Mesendoderm (in vitro differentiated cells): ENCODE measurements at regions not wholly inside any gene's neighbourhood (a gene's known extent, or its start where the extent isn't known, plus 50 kb on each side); places are given as distances from the start of the nearest gene placed in this dataset.
A peak's percentile ranks its signal among the peaks of the same experiment; 100 is the strongest.
"Not testable (repeated sequence)": the region's sequence is repeated elsewhere in the genome, so short reads cannot be mapped to it uniquely, and the experiment has no call there.

Source experiments
- DNase-seq: peaks from one replicate; pipeline ENCODE4 v3.0.0; 2013
- H2AK5ac ChIP-seq: 2 replicates; pipeline ENCODE4 v1.6.1; 2013; ENCODE audit warnings: low read length, inconsistent platforms
- H2BK120ac ChIP-seq: 2 replicates; pipeline ENCODE4 v1.6.1; 2013; ENCODE audit warnings: low read depth, mild to moderate bottlenecking, low read length, moderate library complexity, mixed read lengths
- H2BK15ac ChIP-seq: replicated peaks from 2 replicates; pipeline ENCODE4 v1.6.1; 2013; ENCODE audit warnings: low read depth, mild to moderate bottlenecking, moderate library complexity
- H2BK5ac ChIP-seq: 2 replicates; pipeline ENCODE4 v1.6.1; 2013; ENCODE audit warnings: low read length, inconsistent platforms
- H3K18ac ChIP-seq: 2 replicates; pipeline ENCODE4 v1.6.1; 2013; ENCODE audit warnings: mild to moderate bottlenecking, low read length, mixed read lengths
- H3K23ac ChIP-seq: one replicate; pipeline ENCODE4 v1.6.1; 2013; ENCODE audit warnings: low read length
- H3K27ac ChIP-seq: 2 replicates; pipeline ENCODE4 v1.5.1; 2013; ENCODE audit warnings: low read depth, mild to moderate bottlenecking, inconsistent platforms, low read length, moderate library complexity
- H3K27me3 ChIP-seq: 2 replicates; pipeline ENCODE4 v1.6.1; 2013; ENCODE audit warnings: low read length, control low read depth, mild to moderate bottlenecking, inconsistent platforms; ENCODE audit not compliant: insufficient read depth, poor library complexity
- H3K36me3 ChIP-seq: 2 replicates; pipeline ENCODE4 v1.6.1; 2013; ENCODE audit warnings: low read length, inconsistent platforms; ENCODE audit not compliant: control insufficient read depth, insufficient read depth
- H3K4ac ChIP-seq: one replicate; pipeline ENCODE4 v1.6.1; 2013; ENCODE audit warnings: low read depth, mild to moderate bottlenecking, low read length, moderate library complexity
- H3K4me1 ChIP-seq: 2 replicates; pipeline ENCODE4 v1.6.1; 2013; ENCODE audit warnings: low read depth, low read length, inconsistent platforms; ENCODE audit not compliant: control insufficient read depth
- H3K4me2 ChIP-seq: 2 replicates; pipeline ENCODE4 v1.6.1; 2013; ENCODE audit warnings: low read length
- H3K4me3 ChIP-seq: 2 replicates; pipeline ENCODE4 v1.5.1; 2013; ENCODE audit warnings: mild to moderate bottlenecking, low read length
- H3K56ac ChIP-seq: one replicate; pipeline ENCODE4 v1.6.1; 2013; ENCODE audit warnings: low read length
- H3K79me1 ChIP-seq: 2 replicates; pipeline ENCODE4 v1.6.1; 2013; ENCODE audit warnings: low read length, inconsistent platforms
- H3K79me2 ChIP-seq: 2 replicates; pipeline ENCODE4 v1.6.1; 2013; ENCODE audit warnings: mild to moderate bottlenecking, low read length; ENCODE audit not compliant: control insufficient read depth, insufficient read depth
- H3K9ac ChIP-seq: 2 replicates; pipeline ENCODE4 v1.6.1; 2013; ENCODE audit warnings: low read length, inconsistent platforms
- H4K5ac ChIP-seq: one replicate; pipeline ENCODE4 v1.6.1; 2013; ENCODE audit warnings: low read length
- H4K8ac ChIP-seq: one replicate; pipeline ENCODE4 v1.6.1; 2013; ENCODE audit warnings: low read depth, mild to moderate bottlenecking, control low read depth, low read length, moderate library complexity
- WGBS: extraction: QIAGEN DNeasy Blood & Tissue Kit; methylation state at CpG from one replicate; pipeline ENCODE4 v1.1.7; 2013; ENCODE audit warnings: low lambda C conversion rate, missing lambda C conversion rate; ENCODE audit not compliant: insufficient coverage; ENCODE audit errors: extremely low coverage; 5-methylcytosine and 5-hydroxymethylcytosine counted together

DNA sequence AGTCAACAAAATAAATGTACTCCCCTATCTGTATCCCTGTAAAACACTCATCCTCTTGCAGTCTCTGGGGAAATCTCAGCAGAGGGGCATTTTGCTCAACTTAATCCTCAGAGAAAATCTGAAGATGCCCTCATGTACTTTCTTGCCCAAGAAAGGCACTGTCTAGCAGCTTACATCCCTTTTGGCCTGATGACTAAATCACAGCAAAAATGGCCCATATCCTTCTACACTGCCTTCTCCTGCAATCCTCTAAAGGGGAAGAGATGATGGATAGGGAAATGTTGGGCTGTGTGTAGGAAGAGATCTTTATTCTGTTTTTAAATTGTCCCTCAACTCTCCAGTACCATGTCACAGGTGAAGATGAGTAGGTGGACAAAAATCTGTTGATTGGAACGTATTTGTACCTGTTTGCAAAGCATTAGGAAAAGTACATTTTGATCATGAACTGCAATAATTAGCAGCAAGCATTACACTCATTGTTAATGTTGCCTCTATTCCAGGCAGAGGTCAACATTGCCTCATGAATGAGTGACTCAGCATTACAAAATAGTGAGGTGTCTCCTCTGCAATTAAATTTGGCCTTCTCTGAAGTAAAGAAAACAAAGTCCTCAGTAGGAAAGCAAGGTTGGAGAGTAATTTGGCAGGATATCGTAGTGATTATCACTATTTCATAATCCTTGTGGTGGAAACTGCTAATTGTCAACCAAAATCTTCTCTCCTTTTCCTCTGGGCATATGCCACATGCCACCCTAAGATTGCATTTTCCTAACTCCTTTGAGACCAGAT lies 172.4 kb upstream of the CAND1 start:
- H2BK120ac ChIP-seq, result no peak overlapping the region
- no CpG with 5 or more reads among the region's 2 CpGs for WGBS
- no peaks in the 10 kb centered on the region for H3K27me3 ChIP-seq
- H3K56ac ChIP-seq, result no peak overlapping the region
- H3K79me1 ChIP-seq, result no peaks in the 10 kb centered on the region
- no peak overlapping the region for H4K8ac ChIP-seq
- peak; percentile 8 for DNase-seq
- no peak overlapping the region for H3K27ac ChIP-seq
- H3K4me2 ChIP-seq, result no peak overlapping the region
- H3K4ac ChIP-seq, result no peak overlapping the region
- H2AK5ac ChIP-seq, result no peak overlapping the region
- no peaks in the 10 kb centered on the region for H3K4me1 ChIP-seq
- no peak overlapping the region for H2BK5ac ChIP-seq
- H2BK15ac ChIP-seq, result no peak overlapping the region
- H3K23ac ChIP-seq, result no peak overlapping the region
- no peak overlapping the region for H4K5ac ChIP-seq
- no peaks in the 10 kb centered on the region for H3K36me3 ChIP-seq
- no peak overlapping the region for H3K9ac ChIP-seq
- H3K18ac ChIP-seq, result no peak overlapping the region
- no peak overlapping the region for H3K4me3 ChIP-seq
- no peaks in the 10 kb centered on the region for H3K79me2 ChIP-seq

DNA sequence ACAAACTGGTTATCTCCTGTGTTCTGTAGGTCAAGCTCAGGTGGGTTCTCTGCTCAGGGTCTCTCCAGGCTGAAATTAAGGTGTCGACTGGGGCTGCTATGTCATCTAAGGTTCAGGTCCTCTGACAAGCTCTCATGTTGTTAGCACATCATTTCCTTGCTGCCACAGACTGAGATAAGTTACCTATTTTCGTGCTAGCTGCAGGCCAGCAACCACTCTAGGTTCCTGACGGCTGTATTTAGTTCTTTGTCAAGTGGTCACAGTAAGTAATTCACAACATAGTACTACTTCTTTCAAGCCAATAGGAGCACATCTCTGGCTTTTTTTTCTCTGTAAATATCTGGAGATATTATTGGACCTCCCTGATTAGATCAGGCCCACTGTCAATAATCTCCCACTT lies 169.3 kb upstream of the CAND1 start:
- no peak overlapping the region for H3K18ac ChIP-seq
- no peak overlapping the region for H3K27ac ChIP-seq
- H2BK120ac ChIP-seq, result no peak overlapping the region
- H3K4me3 ChIP-seq, result no peak overlapping the region
- no peaks in the 10 kb centered on the region for H3K4me1 ChIP-seq
- no peak overlapping the region for H2BK5ac ChIP-seq
- no peak overlapping the region for H2AK5ac ChIP-seq
- H3K9ac ChIP-seq, result no peak overlapping the region
- no CpG with 5 or more reads among the region's 3 CpGs for WGBS
- H3K23ac ChIP-seq, result no peak overlapping the region
- DNase-seq, result peak; percentile 43
- no peaks in the 10 kb centered on the region for H3K79me2 ChIP-seq
- H3K27me3 ChIP-seq, result no peaks in the 10 kb centered on the region
- H3K4ac ChIP-seq, result no peak overlapping the region
- H4K8ac ChIP-seq, result no peak overlapping the region
- H4K5ac ChIP-seq, result no peak overlapping the region
- no peak overlapping the region for H3K4me2 ChIP-seq
- H2BK15ac ChIP-seq, result no peak overlapping the region
- no peak overlapping the region for H3K56ac ChIP-seq
- H3K36me3 ChIP-seq, result no peaks in the 10 kb centered on the region
- H3K79me1 ChIP-seq, result no peaks in the 10 kb centered on the region

- Histone ChIP-seq H3K4me2 (no peak overlapping the region), H3K23ac (no peak overlapping the region), H3K56ac (no peak overlapping the region), H4K5ac (no peak overlapping the region), H3K36me3 (no peaks in the 10 kb centered on the region), H3K18ac (no peak overlapping the region), H3K4me1 (no peaks in the 10 kb centered on the region), H2BK5ac (no peak overlapping the region), H3K79me1 (no peaks in the 10 kb centered on the region), H2AK5ac (no peak overlapping the region), H3K27ac (no peak overlapping the region), H3K9ac (no peak overlapping the region), H2BK120ac (no peak overlapping the region), H3K79me2 (no peaks in the 10 kb centered on the region), H3K4me3 (no peak overlapping the region), H4K8ac (no peak overlapping the region), H3K27me3 (no peaks in the 10 kb centered on the region), H3K4ac (no peak overlapping the region), H2BK15ac (no peak overlapping the region)
- WGBS, result no CpG with 5 or more reads among the region's 1 CpG
- no peak for DNase-seq
Observed at GRCh38 chr12:67103521-67103920, 165.6 kb upstream of the CAND1 start.

- no peak overlapping the region for H3K9ac ChIP-seq
- no peaks in the 10 kb centered on the region for H3K79me2 ChIP-seq
- H4K5ac ChIP-seq, result no peak overlapping the region
- H4K8ac ChIP-seq, result no peak overlapping the region
- H3K27ac ChIP-seq, result no peak overlapping the region
- H3K18ac ChIP-seq, result no peak overlapping the region
- no peak for DNase-seq
- no peak overlapping the region for H3K4me2 ChIP-seq
- no peak overlapping the region for H2BK120ac ChIP-seq
- H3K27me3 ChIP-seq, result no peaks in the 10 kb centered on the region
- no peak overlapping the region for H2BK15ac ChIP-seq
- H3K4me1 ChIP-seq, result no peaks in the 10 kb centered on the region
- H3K23ac ChIP-seq, result no peak overlapping the region
- H3K4me3 ChIP-seq, result no peak overlapping the region
- H3K36me3 ChIP-seq, result no peaks in the 10 kb centered on the region
- no peak overlapping the region for H3K56ac ChIP-seq
- no peak overlapping the region for H2BK5ac ChIP-seq
- no peak overlapping the region for H2AK5ac ChIP-seq
- WGBS, result no CpG with 5 or more reads among the region's 1 CpG
- H3K79me1 ChIP-seq, result no peaks in the 10 kb centered on the region
- H3K4ac ChIP-seq, result no peak overlapping the region
Observed at GRCh38 chr12:67107235-67107634, 161.9 kb upstream of the CAND1 start.

- no CpG with 5 or more reads among the region's 1 CpG for WGBS
- no peak overlapping the region for H3K23ac ChIP-seq
Observed at GRCh38 chr12:67107751-67108269, 161.3 kb upstream of the CAND1 start.

DNA sequence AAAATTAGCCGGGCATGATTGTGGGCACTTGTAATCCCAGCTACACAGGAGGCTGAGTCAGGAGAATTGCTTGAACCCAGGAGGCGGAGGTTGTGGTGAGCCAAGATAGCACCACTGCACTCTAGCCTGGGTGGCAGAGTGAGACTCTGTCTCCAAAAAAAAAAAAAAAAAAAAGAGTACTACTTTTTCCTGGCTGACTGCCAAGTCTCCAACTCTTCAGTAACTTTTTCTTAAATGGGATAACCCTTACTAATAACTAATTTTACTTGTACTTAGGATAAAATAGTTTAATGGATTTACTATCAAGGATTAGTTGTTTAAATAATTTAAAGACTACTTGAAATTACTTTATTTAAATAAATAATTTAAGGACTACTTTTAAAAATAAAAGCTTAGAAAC lies 158.8 kb upstream of the CAND1 start:
- not testable (repeated sequence) for H3K9ac ChIP-seq, H3K4ac ChIP-seq, H2BK15ac ChIP-seq, H3K79me2 ChIP-seq, H2BK5ac ChIP-seq, DNase-seq, H3K4me3 ChIP-seq, H3K18ac ChIP-seq, H4K5ac ChIP-seq, H3K36me3 ChIP-seq, H3K27ac ChIP-seq, H4K8ac ChIP-seq, H3K23ac ChIP-seq, H2BK120ac ChIP-seq, H3K27me3 ChIP-seq, H2AK5ac ChIP-seq, H3K4me1 ChIP-seq, H3K56ac ChIP-seq, H3K79me1 ChIP-seq, H3K4me2 ChIP-seq
- no CpG with 5 or more reads among the region's 2 CpGs for WGBS

More at GRCh38 chr12:67107751-67108269, 161.3 kb upstream of the CAND1 start:
- no peaks in the 10 kb centered on the region for H3K36me3 ChIP-seq
- no peak overlapping the region for H4K8ac ChIP-seq
- H2BK120ac ChIP-seq, result no peak overlapping the region
- no peak overlapping the region for H3K18ac ChIP-seq
- H3K4me2 ChIP-seq, result no peak overlapping the region
- no peak overlapping the region for H2BK15ac ChIP-seq
- H3K79me2 ChIP-seq, result no peaks in the 10 kb centered on the region
- H3K4me1 ChIP-seq, result no peaks in the 10 kb centered on the region
- no peak overlapping the region for H2BK5ac ChIP-seq
- H4K5ac ChIP-seq, result no peak overlapping the region
- H3K9ac ChIP-seq, result no peak overlapping the region
- no peak overlapping the region for H3K56ac ChIP-seq
- H3K4me3 ChIP-seq, result no peak overlapping the region
- H3K79me1 ChIP-seq, result no peaks in the 10 kb centered on the region
- H3K27me3 ChIP-seq, result no peaks in the 10 kb centered on the region
- H2AK5ac ChIP-seq, result no peak overlapping the region
- no peak for DNase-seq
- no peak overlapping the region for H3K27ac ChIP-seq
- no peak overlapping the region for H3K4ac ChIP-seq
